ENCODE measurements at regions not wholly inside any gene's neighbourhood (a gene's known extent, or its start where the extent isn't known, plus 50 kb on each side); places are given as distances from the start of the nearest gene placed in this dataset.
A peak's percentile ranks its signal among the peaks of the same experiment; 100 is the strongest.

DNA sequence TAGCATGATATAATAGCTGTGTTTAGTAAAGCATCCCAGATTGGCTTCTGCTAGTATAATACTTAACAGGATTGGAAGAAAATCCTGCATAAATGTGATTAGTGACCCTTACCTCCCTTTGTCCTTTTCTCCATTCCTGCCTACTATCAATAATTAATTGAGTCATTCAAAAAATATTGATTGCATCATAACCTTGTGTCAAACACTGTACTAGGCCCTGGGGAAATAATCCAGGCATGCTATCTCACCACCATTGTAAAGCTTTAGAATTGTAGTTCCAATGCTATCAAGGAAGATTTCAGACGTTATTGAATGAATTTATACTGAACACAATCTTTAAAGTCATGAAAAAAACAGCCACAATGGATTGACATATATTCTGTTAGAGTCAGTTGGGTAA is 378.6 kb upstream of the DDHD1 start:
- no peak overlapping the region for H3K4me3 ChIP-seq (ENCODE audit: low read length)
- H3K23ac ChIP-seq (ENCODE audit: low read length) = no peak overlapping the region
- no peaks in the 10 kb centered on the region for H3K27me3 ChIP-seq (ENCODE audit: insufficient read depth, low read length, poor library complexity)
- H3K4me2 ChIP-seq (ENCODE audit: low read length) = no peak overlapping the region
- no peak overlapping the region for H3K4ac ChIP-seq (ENCODE audit: low read depth, low read length)
- no peaks in the 10 kb centered on the region for H3K4me1 ChIP-seq (ENCODE audit: control insufficient read depth, low read depth, low read length)
- no peaks in the 10 kb centered on the region for H3K79me2 ChIP-seq (ENCODE audit: control insufficient read depth, insufficient read depth, low read length)
- H3K36me3 ChIP-seq (ENCODE audit: control insufficient read depth, insufficient read depth, low read length) = no peaks in the 10 kb centered on the region
- H3K56ac ChIP-seq (ENCODE audit: low read length) = no peak overlapping the region
- H2BK5ac ChIP-seq (ENCODE audit: low read length) = no peak overlapping the region
- no peak overlapping the region for H2BK120ac ChIP-seq (ENCODE audit: low read depth, low read length)
- no CpG with 5 or more reads among the region's 1 CpG for WGBS (ENCODE audit: extremely low coverage, insufficient coverage, low lambda C conversion rate)
- H2AK5ac ChIP-seq (ENCODE audit: low read length) = no peak overlapping the region
- no peak overlapping the region for H3K18ac ChIP-seq (ENCODE audit: low read length)
- H2BK15ac ChIP-seq (replicated peaks; ENCODE audit: low read depth) = no peak overlapping the region
- no peak for DNase-seq
- H3K79me1 ChIP-seq (ENCODE audit: low read length) = no peaks in the 10 kb centered on the region
- no peak overlapping the region for H4K8ac ChIP-seq (ENCODE audit: low read depth, low read length)
- H3K27ac ChIP-seq (ENCODE audit: low read depth, low read length) = no peak overlapping the region
- H4K5ac ChIP-seq (ENCODE audit: low read length) = no peak overlapping the region
- no peak overlapping the region for H3K9ac ChIP-seq (ENCODE audit: low read length)

DNA sequence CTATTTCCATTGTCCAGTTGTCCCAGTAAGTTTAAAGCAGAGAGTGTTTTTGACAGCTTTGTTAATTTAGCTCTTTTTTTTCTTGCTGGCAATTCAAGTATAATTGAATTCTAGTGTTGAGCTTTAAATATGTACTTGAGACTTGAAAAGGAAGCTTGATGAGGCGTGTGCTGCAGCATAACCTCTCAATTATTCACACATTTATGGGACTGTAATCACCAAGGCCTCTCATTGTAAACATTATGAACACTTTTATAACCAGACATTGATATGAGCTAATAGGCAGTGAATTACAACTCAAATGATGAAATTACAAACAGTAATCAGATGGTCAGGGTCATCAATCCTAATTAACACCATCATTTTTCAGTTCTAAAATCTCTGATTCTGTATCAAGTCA is 378.0 kb upstream of the DDHD1 start:
- Histone ChIP-seq H3K23ac (ENCODE audit: low read length) (no peak overlapping the region), H3K4ac (ENCODE audit: low read depth, low read length) (no peak overlapping the region), H3K27me3 (ENCODE audit: insufficient read depth, low read length, poor library complexity) (no peaks in the 10 kb centered on the region), H4K5ac (ENCODE audit: low read length) (no peak overlapping the region), H2BK15ac (replicated peaks; ENCODE audit: low read depth) (no peak overlapping the region), H2AK5ac (ENCODE audit: low read length) (no peak overlapping the region), H2BK5ac (ENCODE audit: low read length) (no peak overlapping the region), H3K9ac (ENCODE audit: low read length) (no peak overlapping the region), H3K79me1 (ENCODE audit: low read length) (no peaks in the 10 kb centered on the region), H3K79me2 (ENCODE audit: control insufficient read depth, insufficient read depth, low read length) (no peaks in the 10 kb centered on the region), H4K8ac (ENCODE audit: low read depth, low read length) (no peak overlapping the region), H3K36me3 (ENCODE audit: control insufficient read depth, insufficient read depth, low read length) (no peaks in the 10 kb centered on the region), H3K4me2 (ENCODE audit: low read length) (no peak overlapping the region), H3K18ac (ENCODE audit: low read length) (no peak overlapping the region), H3K27ac (ENCODE audit: low read depth, low read length) (no peak overlapping the region), H3K56ac (ENCODE audit: low read length) (no peak overlapping the region), H2BK120ac (ENCODE audit: low read depth, low read length) (no peak overlapping the region), H3K4me1 (ENCODE audit: control insufficient read depth, low read depth, low read length) (no peaks in the 10 kb centered on the region), H3K4me3 (ENCODE audit: low read length) (no peak overlapping the region)
- no CpG with 5 or more reads among the region's 1 CpG for WGBS (ENCODE audit: extremely low coverage, insufficient coverage, low lambda C conversion rate)
- no peak for DNase-seq

DNA sequence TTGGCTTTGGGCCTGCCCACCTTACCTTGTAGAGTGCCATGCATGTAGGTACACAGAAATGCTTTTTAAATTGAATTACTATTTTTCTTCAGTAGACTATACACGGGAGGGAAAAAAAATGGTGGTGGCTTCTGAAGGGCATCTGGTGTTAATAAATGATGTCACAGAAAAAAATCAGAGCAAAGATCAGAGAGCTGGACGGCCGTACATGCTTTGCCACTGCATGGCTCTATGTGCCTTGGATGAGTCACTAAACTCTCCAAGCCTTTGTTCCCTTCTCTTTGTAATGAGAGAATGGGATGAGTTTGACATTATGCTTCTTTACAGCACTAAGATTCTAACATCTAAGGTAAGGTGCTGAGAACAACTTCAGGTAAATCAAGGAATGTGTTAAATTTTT is 376.4 kb upstream of the DDHD1 start:
- DNase-seq = no peak
- Histone ChIP-seq H2BK5ac (ENCODE audit: low read length) (no peak overlapping the region), H2BK120ac (ENCODE audit: low read depth, low read length) (no peak overlapping the region), H3K27me3 (ENCODE audit: insufficient read depth, low read length, poor library complexity) (no peaks in the 10 kb centered on the region), H4K5ac (ENCODE audit: low read length) (no peak overlapping the region), H3K27ac (ENCODE audit: low read depth, low read length) (no peak overlapping the region), H3K4ac (ENCODE audit: low read depth, low read length) (no peak overlapping the region), H3K79me1 (ENCODE audit: low read length) (no peaks in the 10 kb centered on the region), H3K56ac (ENCODE audit: low read length) (no peak overlapping the region), H3K18ac (ENCODE audit: low read length) (no peak overlapping the region), H2AK5ac (ENCODE audit: low read length) (no peak overlapping the region), H3K4me1 (ENCODE audit: control insufficient read depth, low read depth, low read length) (no peaks in the 10 kb centered on the region), H3K4me3 (ENCODE audit: low read length) (no peak overlapping the region), H3K4me2 (ENCODE audit: low read length) (no peak overlapping the region), H4K8ac (ENCODE audit: low read depth, low read length) (no peak overlapping the region), H3K79me2 (ENCODE audit: control insufficient read depth, insufficient read depth, low read length) (no peaks in the 10 kb centered on the region), H3K9ac (ENCODE audit: low read length) (no peak overlapping the region), H3K23ac (ENCODE audit: low read length) (no peak overlapping the region), H3K36me3 (ENCODE audit: control insufficient read depth, insufficient read depth, low read length) (no peaks in the 10 kb centered on the region), H2BK15ac (replicated peaks; ENCODE audit: low read depth) (no peak overlapping the region)
- no CpG with 5 or more reads among the region's 3 CpGs for WGBS (ENCODE audit: extremely low coverage, insufficient coverage, low lambda C conversion rate)

DNA sequence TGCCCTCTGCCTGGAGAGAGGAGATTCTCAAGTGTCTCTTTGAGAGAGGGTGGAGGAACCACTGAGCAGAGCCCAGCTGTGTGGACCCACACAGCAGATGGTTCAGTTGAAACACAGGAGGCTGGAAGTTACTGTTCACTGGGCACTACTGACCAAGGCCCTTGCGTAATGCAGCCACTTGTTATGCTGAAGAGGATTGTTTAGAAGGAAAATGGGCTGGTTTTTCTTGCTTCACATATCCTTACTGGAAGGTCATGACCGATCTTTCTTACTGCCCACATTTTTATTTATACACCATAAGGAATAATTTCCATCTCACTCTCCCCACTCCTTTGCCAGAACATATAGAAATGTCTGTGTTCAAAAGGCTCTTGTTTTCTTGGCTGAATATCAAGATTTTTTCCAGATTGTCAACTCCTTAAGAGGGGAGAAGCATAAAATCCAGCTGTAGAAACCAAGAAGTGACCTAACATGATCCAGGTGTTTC is 375.1 kb upstream of the DDHD1 start:
- Histone ChIP-seq H3K23ac (ENCODE audit: low read length) (no peak overlapping the region), H3K4me1 (ENCODE audit: control insufficient read depth, low read depth, low read length) (no peaks in the 10 kb centered on the region), H2AK5ac (ENCODE audit: low read length) (no peak overlapping the region), H3K56ac (ENCODE audit: low read length) (no peak overlapping the region), H4K5ac (ENCODE audit: low read length) (no peak overlapping the region), H3K79me2 (ENCODE audit: control insufficient read depth, insufficient read depth, low read length) (no peaks in the 10 kb centered on the region), H3K18ac (ENCODE audit: low read length) (no peak overlapping the region), H3K9ac (ENCODE audit: low read length) (no peak overlapping the region), H2BK15ac (replicated peaks; ENCODE audit: low read depth) (no peak overlapping the region), H2BK5ac (ENCODE audit: low read length) (no peak overlapping the region), H3K4me3 (ENCODE audit: low read length) (no peak overlapping the region), H3K27ac (ENCODE audit: low read depth, low read length) (no peak overlapping the region), H3K79me1 (ENCODE audit: low read length) (no peaks in the 10 kb centered on the region), H3K4me2 (ENCODE audit: low read length) (no peak overlapping the region), H3K4ac (ENCODE audit: low read depth, low read length) (no peak overlapping the region), H3K27me3 (ENCODE audit: insufficient read depth, low read length, poor library complexity) (no peaks in the 10 kb centered on the region), H4K8ac (ENCODE audit: low read depth, low read length) (no peak overlapping the region), H2BK120ac (ENCODE audit: low read depth, low read length) (no peak overlapping the region), H3K36me3 (ENCODE audit: control insufficient read depth, insufficient read depth, low read length) (no peaks in the 10 kb centered on the region)
- no peak for DNase-seq
- no CpG with 5 or more reads among the region's 2 CpGs for WGBS (ENCODE audit: extremely low coverage, insufficient coverage, low lambda C conversion rate)

DNA sequence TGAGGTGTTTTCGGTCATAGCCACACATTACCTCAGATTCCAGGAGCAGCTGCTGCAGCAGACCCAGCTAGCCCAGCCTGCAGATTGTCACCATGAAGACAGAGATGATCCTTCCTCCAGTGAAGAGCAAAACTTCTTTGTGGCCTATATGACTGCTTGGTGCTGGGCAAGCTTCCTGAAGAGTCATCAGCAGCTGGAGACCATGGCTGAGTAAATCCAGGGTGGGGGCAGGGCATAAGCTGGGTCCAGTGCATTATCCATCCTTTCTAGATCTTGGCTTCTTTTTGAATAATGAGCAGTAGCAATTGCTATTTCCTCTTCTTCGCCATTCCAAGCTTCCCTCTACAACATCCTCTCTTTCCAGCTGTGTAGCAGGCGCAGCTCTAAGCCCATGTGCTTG is 373.1 kb upstream of the DDHD1 start:
- H3K4me3 ChIP-seq (ENCODE audit: low read length) = no peak overlapping the region
- H3K23ac ChIP-seq (ENCODE audit: low read length) = no peak overlapping the region
- H2BK15ac ChIP-seq (replicated peaks; ENCODE audit: low read depth) = no peak overlapping the region
- no peak overlapping the region for H2BK5ac ChIP-seq (ENCODE audit: low read length)
- peak overlapping the region; percentile 10 for H3K56ac ChIP-seq (ENCODE audit: low read length)
- H3K79me1 ChIP-seq (ENCODE audit: low read length) = no peaks in the 10 kb centered on the region
- no peak overlapping the region for H3K18ac ChIP-seq (ENCODE audit: low read length)
- no peak overlapping the region for H4K5ac ChIP-seq (ENCODE audit: low read length)
- WGBS (ENCODE audit: extremely low coverage, insufficient coverage, low lambda C conversion rate) = no CpG with 5 or more reads among the region's 3 CpGs
- H3K4me1 ChIP-seq (ENCODE audit: control insufficient read depth, low read depth, low read length) = no peaks in the 10 kb centered on the region
- no peaks in the 10 kb centered on the region for H3K79me2 ChIP-seq (ENCODE audit: control insufficient read depth, insufficient read depth, low read length)
- H3K36me3 ChIP-seq (ENCODE audit: control insufficient read depth, insufficient read depth, low read length) = no peaks in the 10 kb centered on the region
- H3K4ac ChIP-seq (ENCODE audit: low read depth, low read length) = no peak overlapping the region
- no peak overlapping the region for H4K8ac ChIP-seq (ENCODE audit: low read depth, low read length)
- no peaks in the 10 kb centered on the region for H3K27me3 ChIP-seq (ENCODE audit: insufficient read depth, low read length, poor library complexity)
- no peak overlapping the region for H2AK5ac ChIP-seq (ENCODE audit: low read length)
- no peak overlapping the region for H3K4me2 ChIP-seq (ENCODE audit: low read length)
- no peak overlapping the region for H3K27ac ChIP-seq (ENCODE audit: low read depth, low read length)
- no peak overlapping the region for H3K9ac ChIP-seq (ENCODE audit: low read length)
- no peak for DNase-seq
- no peak overlapping the region for H2BK120ac ChIP-seq (ENCODE audit: low read depth, low read length)

DNA sequence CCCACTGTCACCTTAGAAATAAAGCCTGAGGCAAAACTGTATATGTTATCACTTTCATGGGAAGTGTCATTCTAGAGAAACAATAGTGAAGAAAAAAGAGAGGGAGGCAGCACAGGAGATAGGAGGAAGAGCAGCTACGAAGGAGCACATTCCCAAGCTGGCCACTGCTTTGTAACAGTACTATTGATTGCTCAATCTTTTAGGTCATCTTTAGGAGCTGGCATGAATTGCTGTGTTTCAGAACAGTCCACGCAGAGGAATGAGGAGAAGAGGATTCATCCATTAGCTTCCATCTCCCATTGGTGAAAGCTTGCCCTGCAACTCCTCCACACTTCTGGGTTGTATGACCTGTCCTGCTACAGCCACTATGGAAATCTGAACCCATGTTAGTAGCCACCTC is 372.5 kb upstream of the DDHD1 start:
- H3K27me3 ChIP-seq (ENCODE audit: insufficient read depth, low read length, poor library complexity) = no peaks in the 10 kb centered on the region
- H4K5ac ChIP-seq (ENCODE audit: low read length) = no peak overlapping the region
- peak overlapping the region; percentile 10 for H3K56ac ChIP-seq (ENCODE audit: low read length)
- H3K23ac ChIP-seq (ENCODE audit: low read length) = no peak overlapping the region
- no peak for DNase-seq
- H3K4me2 ChIP-seq (ENCODE audit: low read length) = no peak overlapping the region
- no peak overlapping the region for H2BK5ac ChIP-seq (ENCODE audit: low read length)
- no peaks in the 10 kb centered on the region for H3K79me1 ChIP-seq (ENCODE audit: low read length)
- H4K8ac ChIP-seq (ENCODE audit: low read depth, low read length) = no peak overlapping the region
- H2BK15ac ChIP-seq (replicated peaks; ENCODE audit: low read depth) = no peak overlapping the region
- H3K18ac ChIP-seq (ENCODE audit: low read length) = no peak overlapping the region
- H3K9ac ChIP-seq (ENCODE audit: low read length) = no peak overlapping the region
- no CpG with 5 or more reads among the region's 2 CpGs for WGBS (ENCODE audit: extremely low coverage, insufficient coverage, low lambda C conversion rate)
- H3K4ac ChIP-seq (ENCODE audit: low read depth, low read length) = no peak overlapping the region
- no peak overlapping the region for H2BK120ac ChIP-seq (ENCODE audit: low read depth, low read length)
- no peaks in the 10 kb centered on the region for H3K36me3 ChIP-seq (ENCODE audit: control insufficient read depth, insufficient read depth, low read length)
- H3K4me1 ChIP-seq (ENCODE audit: control insufficient read depth, low read depth, low read length) = no peaks in the 10 kb centered on the region
- no peak overlapping the region for H3K27ac ChIP-seq (ENCODE audit: low read depth, low read length)
- no peaks in the 10 kb centered on the region for H3K79me2 ChIP-seq (ENCODE audit: control insufficient read depth, insufficient read depth, low read length)
- no peak overlapping the region for H2AK5ac ChIP-seq (ENCODE audit: low read length)
- H3K4me3 ChIP-seq (ENCODE audit: low read length) = no peak overlapping the region
